ENCODE measurements at regions not wholly inside any gene's neighbourhood (a gene's known extent, or its start where the extent isn't known, plus 50 kb on each side); places are given as distances from the start of the nearest gene placed in this dataset.
"Not testable (repeated sequence)": the region's sequence is repeated elsewhere in the genome, so short reads cannot be mapped to it uniquely, and the experiment has no call there.

- no peak for DNase-seq
Measured at GRCh38 chr10:44752451-44753441, 158.4 kb upstream of the TMEM72 start.

GRCh38 chr10:44754355-44754754 lies 156.8 kb upstream of the TMEM72 start:
- not testable (repeated sequence) for DNase-seq

DNA sequence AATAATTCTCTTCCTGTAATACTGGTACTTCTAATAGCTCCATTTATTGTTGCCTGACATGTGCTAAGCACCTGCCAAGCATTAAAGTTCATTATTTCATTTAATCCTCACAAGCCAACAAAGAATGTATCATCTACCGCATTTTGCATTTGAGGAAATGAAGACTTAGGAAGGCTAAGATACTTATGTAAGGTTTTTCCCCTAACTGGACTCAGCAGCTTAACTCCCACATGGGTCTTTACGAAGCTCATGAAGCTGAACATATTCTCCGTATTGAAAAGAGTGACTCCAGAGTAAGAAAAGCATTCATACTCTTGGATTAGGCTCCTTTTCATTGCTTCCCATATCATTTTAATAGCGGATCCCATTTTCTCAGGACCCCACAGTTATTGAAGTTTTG lies 155.7 kb upstream of the TMEM72 start:
- peak; percentile 27 for DNase-seq

- DNase-seq: no peak
Measured at GRCh38 chr10:44756216-44756615, 154.9 kb upstream of the TMEM72 start.

- DNase-seq: no peak
Measured at GRCh38 chr10:44757551-44758205, 153.5 kb upstream of the TMEM72 start.

DNA sequence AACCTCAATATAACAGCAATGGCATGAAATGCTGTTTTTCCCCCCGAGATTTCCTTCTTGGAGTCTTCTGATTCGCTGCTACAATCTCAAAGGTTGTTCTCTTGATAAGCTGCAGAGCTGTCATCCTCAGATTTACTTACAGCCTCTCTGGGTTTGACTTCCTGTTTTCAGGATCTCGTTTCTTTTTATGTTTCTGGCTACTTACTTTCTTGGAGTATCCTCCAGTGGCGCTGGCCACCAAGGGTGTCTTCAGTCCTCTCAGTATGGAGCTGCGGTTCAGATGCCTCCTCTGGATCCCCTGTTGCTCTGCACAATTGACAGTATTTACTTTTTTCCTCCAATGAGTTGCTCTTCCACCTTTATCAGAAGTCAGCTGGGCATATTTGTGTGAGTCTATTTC lies 152.0 kb upstream of the TMEM72 start:
- DNase-seq: peak; percentile 57

DNA sequence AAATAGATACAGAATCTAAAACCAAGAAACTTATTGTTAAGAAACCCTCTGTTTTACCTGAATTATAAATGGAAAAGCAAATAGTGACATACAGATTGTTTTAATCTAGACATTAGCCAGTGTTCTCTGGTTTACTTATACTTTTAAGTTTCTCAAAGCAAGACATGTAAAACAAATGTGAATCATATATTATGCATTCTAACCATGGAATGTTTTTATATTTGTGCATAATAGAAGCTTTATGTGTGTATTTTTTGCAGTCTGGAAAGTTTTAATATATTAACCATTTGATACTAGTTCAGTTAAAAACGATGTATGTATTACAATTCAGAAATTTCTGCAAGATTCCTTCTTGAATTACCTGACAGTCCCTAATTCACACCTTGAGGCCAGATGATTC lies 150.6 kb upstream of the TMEM72 start:
- no peak for DNase-seq

DNA sequence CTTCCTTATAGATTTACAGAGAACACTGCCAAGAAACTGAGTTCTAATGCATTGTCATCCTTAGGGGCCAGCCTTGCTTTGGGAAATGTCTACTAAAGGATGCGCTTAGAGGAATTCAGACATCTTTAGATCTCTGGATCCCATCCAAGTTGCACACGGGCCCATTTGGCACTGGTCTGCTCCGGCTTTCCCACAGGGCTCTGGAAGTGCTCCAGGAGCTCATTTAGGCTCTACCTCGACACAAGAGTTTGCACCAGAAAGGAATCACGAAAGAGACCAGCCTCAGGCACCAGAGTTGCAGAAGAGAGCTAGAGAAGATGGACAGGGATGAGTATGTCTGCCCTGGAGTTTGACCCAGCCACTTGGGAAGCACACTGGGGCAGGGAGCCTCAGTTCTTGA lies 150.1 kb upstream of the TMEM72 start:
- no peak for DNase-seq

DNA sequence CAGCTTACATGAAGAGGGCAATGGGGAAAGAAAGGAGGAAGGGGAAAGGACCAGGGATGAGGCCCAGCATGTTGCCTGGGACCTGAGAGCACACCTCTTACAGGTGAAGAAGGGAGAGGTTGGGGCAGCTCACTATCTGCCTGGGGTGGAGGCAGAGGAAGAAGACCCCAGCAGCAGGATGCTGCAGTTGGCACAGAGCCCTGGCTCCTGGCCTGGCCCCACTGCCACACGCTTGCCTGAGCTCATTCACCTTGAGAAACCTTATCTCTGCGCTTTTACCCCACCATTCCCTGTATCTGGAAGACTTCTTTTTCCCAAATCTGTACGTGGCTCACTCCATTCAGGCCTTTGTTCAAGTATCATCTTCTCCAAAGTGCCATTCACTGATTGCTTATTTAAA lies 147.8 kb upstream of the TMEM72 start:
- DNase-seq: no peak

GRCh38 chr10:44765299-44765698 lies 145.8 kb upstream of the TMEM72 start:
- no peak for DNase-seq

GRCh38 chr10:44766631-44767030 lies 144.5 kb upstream of the TMEM72 start:
- no peak for DNase-seq

DNA sequence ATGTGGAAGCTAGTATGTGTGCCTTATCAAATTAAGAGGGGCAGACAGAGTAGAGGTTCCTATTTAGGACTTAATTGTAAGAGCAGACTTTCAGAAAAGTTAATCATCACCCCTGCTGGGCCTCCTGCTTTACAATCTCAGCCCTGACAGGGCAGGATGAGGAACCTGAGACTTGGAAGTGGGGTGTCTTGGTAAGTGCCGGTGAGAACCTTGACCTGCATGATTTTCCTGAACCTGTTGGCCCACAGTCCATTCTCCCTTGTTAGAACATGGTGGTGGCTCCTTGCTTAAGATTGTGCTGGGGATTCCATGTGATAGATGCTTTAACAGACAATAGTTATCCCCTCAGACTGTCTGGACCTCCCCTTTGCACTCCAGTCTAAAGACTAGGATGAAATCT lies 141.7 kb upstream of the TMEM72 start:
- DNase-seq: no peak

GRCh38 chr10:44771233-44771995 lies 139.7 kb upstream of the TMEM72 start:
- no peak for DNase-seq

- DNase-seq: no peak
Measured at GRCh38 chr10:44773565-44773964, 137.6 kb upstream of the TMEM72 start.

DNA sequence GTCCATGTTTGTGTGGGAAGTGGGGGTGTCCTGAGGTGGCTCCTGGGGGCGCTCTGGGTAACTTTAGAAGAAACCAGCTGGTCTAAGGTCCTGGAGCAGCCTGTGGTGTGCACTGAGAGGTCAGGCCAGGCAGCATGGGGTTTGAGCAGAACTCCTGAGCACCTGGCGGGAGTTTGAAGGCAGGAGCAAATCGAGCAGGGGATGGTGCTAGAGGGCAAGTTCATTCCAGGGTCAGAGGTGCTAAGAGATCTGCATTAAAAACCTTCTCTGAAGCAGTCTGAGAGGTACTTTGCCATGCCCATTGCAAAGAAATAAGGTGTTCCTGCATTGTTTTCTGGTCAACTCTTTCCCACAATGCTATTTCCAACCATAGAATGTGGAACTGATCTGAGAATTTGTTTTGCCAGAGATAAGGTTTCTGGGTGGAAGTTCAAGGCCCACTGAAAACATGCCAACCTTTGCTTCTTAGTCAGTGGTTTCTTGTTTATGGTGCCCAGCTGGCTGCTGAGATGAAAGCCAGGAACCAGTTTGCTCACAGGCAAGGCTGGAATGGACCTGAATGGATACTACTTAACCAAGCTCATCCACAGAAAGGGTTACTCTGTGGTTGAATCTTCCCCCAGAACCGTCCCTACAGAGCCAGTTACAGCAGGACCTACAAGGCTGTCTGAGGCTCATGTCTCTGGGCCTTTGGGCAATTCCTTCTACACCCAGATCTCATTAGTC lies 136.3 kb upstream of the TMEM72 start:
- DNase-seq: no peak

- DNase-seq: no peak
Measured at GRCh38 chr10:44775402-44775741, 135.8 kb upstream of the TMEM72 start.

DNA sequence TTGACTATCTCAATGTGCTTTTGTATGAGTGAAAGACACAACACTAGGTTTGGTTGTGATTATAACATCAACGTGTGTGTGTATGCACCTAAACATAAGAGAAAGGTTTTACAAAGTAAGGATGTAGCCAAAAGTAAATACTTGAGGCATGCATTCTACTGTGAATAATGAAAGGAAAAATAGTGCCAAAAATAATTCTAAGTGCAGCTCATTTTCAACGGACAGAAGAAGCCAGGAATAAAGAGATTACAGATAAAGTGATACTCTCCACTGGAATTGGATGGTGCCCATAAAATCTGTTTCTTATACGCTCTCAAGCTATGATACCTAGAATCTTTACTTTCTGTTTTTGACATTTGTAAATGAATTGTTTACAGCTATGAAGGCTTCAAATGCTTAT lies 135.0 kb upstream of the TMEM72 start:
- DNase-seq: no peak

DNA sequence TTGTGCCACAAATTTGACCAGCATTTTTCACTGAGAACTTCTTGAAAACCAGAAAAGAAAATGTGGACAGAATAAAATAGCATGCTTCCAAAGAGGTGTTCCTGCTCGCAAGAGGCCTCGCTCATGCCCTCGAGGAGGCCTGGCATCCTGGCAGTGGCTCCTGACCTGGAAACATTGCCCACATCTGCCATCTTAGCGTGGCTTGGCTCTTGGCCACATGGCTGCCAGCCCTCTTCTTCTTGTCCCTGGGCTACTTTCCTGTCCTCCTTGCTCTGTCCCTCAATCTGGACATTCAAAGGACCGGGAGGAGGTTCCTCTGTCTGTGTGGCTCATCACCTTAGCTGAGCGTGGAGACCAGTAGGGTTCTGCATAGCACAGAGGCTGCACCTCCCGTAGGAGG lies 131.6 kb upstream of the TMEM72 start:
- DNase-seq: no peak

DNA sequence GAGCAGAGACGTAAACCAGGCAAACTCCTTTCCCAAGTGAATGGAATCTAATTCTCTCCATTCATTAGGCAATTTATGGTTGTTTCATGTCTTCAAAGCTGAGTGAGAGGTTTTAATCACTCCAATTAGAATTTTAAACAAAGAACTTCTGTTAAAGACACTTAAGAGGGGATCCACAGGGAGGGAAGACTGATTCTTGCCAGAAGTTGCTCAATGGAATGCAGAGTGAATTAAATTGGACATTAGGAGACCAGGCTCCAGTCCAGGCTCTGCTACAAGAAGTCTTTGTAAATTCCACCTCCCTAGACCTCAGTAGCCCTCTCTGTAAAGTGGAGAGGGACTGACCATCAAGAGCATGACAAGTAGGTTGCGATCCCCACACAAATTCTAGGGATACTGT lies 130.7 kb upstream of the TMEM72 start:
- DNase-seq: no peak

DNA sequence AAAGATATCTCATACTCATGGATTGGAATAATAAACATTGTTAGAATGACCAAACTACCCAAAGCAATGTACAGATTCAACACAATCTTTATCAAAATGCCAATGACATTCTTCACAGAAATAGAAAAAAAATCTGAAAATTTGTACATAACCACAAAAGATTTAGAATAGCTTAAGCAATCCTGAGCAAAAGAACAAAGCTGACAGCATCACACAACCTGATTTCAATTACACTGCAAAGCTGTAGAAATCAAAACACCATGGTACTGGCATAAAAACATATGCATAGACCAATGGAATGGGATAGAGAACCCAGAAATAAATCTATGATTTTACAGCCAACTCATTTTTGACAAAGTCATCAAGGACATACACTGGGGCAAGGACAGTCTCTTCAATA lies 130.0 kb upstream of the TMEM72 start:
- DNase-seq: no peak

DNA sequence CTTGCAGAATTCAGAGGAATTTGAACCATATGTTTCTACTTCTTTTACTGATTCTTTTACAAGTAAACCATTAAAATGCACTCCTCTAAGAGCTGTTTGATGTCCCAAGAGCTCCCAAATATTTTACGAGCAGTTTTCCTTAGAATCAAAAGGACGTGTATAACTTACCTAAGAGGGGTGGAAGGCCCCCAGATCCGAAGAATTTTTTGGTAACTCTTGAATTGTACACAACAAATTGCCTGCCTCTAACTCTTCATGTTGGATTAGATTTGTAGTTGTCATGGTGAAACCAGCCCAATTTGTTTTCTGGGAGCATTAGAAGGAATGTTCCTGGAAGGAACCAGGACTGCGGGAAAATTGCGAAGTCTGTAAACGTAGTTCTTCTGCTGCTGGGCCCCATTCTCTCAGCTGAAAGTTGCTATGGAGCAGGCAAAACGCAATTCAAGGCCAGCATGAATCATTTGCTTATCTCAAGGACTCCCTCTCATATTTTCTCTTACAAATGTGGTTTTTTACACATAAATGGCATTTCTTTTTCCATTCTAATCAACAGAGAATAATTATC lies 124.8 kb upstream of the TMEM72 start:
- DNase-seq: no peak

DNA sequence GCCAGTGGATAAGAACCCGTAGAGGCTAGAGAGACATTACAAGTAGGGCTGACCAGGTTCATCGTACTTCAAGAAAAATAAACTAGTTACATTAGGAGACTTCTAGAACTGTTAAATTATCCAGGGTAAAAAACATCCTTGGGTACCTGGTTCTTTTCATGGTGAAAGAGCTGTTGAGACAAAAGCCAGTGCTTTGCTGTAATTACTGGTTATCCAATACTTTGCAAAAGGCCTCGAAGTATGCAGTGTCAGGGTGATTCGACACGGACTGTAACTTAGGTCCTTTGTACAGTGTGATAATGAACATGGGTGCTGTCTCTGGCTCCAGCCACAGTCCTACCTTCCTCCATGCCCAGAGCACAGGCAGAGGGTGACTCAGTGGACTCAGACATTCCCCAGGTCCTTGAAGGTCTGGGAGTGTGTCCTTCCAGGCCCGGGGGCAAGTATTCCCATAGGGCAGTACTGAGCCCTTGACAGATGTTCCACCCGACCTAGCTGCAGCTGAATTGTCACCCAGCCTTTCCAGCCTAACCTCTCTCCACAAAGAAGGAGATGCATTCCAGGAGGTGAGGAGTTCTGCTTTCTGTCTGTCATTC lies 123.6 kb upstream of the TMEM72 start:
- no peak for DNase-seq

All from MV-4-11 (cell line).